NB4 (cell line): ENCODE measurements at regions not wholly inside any gene's neighbourhood (a gene's known extent, or its start where the extent isn't known, plus 50 kb on each side); places are given as distances from the start of the nearest gene placed in this dataset.

Source experiments
- CTCF ChIP-seq: IDR thresholded peaks from one replicate; pipeline ENCODE4 v1.5.1; 2012; ENCODE audit warnings: low read depth, low read length
- MAX ChIP-seq: IDR thresholded peaks from 2 replicates; pipeline ENCODE4 v1.6.1; 2011; ENCODE audit warnings: low read depth, low read length
- MYC ChIP-seq: IDR thresholded peaks from 2 replicates; pipeline ENCODE4 v1.6.1; 2011; ENCODE audit warnings: low read depth, low read length
- POLR2A ChIP-seq: IDR thresholded peaks from 2 replicates; pipeline ENCODE4 v1.6.1; 2011; ENCODE audit warnings: mild to moderate bottlenecking; ENCODE audit not compliant: insufficient read length; ENCODE audit errors: extremely low read depth

GRCh38 chr13:89034015-89034414, 1362.8 kb downstream of the SLITRK5 start:
- TF ChIP-seq CTCF (no peak), POLR2A (no peak), MYC (no peak), MAX (no peak)
